GM12875 (cell line): ENCODE measurements at regions not wholly inside any gene's neighbourhood (a gene's known extent, or its start where the extent isn't known, plus 50 kb on each side); places are given as distances from the start of the nearest gene placed in this dataset.

ENCODE experiments used
- H3K4me3 ChIP-seq: one replicate; pipeline ENCODE4 v1.5.1; 2011; ENCODE audit warnings: low read depth, low read length, control low read depth
- TF ChIP-seq, protein P1 (sequence below): IDR thresholded peaks from 2 replicates; pipeline ENCODE4 v1.5.1; 2011; ENCODE audit warnings: low read depth, mild to moderate bottlenecking, control low read depth, inconsistent platforms, low read length, moderate library complexity, borderline replicate concordance; ENCODE audit not compliant: insufficient read depth

DNA sequence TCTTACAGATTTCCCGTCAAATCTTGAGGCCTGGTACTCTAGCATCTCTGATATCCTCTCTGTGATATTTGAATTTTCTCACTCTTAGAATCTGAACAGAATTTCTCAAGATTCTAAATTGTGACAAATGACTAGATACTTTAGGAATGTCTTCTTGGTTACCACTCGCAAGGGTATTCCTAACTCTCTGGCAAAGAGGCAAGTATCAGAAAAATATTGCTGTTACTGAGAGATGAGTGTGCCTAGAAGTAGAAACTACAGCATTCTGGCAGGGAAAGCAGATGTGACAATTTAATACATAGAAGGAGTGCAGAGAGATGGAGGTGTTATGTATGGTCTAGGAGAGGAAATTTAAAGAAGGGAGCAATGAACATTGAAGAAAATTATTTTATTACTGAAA is 467.8 kb downstream of the LRIG3 start:
- H3K4me3 ChIP-seq, result no peak overlapping the region
- TF ChIP-seq, protein P1, sequence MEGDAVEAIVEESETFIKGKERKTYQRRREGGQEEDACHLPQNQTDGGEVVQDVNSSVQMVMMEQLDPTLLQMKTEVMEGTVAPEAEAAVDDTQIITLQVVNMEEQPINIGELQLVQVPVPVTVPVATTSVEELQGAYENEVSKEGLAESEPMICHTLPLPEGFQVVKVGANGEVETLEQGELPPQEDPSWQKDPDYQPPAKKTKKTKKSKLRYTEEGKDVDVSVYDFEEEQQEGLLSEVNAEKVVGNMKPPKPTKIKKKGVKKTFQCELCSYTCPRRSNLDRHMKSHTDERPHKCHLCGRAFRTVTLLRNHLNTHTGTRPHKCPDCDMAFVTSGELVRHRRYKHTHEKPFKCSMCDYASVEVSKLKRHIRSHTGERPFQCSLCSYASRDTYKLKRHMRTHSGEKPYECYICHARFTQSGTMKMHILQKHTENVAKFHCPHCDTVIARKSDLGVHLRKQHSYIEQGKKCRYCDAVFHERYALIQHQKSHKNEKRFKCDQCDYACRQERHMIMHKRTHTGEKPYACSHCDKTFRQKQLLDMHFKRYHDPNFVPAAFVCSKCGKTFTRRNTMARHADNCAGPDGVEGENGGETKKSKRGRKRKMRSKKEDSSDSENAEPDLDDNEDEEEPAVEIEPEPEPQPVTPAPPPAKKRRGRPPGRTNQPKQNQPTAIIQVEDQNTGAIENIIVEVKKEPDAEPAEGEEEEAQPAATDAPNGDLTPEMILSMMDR, result no peak

DNA sequence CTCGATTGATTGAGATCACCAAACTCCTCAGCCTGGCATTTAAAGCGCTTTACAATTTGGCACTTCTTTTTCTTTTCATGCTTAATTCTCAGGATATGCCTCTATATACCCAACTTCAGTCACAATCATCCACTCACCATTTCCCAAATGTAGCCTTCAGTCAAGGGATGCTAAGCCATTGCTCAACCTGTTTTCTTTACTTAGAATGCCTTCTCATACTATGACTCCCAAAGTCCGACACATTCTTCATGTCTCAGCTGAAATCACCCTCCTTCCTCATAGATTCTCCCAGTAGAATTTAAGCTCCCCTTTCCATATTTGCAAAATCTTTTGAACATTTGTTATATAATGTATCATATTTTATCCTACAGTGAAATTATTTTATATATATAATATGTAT is 467.0 kb downstream of the LRIG3 start:
- no peak overlapping the region for H3K4me3 ChIP-seq
- TF ChIP-seq, protein P1, result no peak

DNA sequence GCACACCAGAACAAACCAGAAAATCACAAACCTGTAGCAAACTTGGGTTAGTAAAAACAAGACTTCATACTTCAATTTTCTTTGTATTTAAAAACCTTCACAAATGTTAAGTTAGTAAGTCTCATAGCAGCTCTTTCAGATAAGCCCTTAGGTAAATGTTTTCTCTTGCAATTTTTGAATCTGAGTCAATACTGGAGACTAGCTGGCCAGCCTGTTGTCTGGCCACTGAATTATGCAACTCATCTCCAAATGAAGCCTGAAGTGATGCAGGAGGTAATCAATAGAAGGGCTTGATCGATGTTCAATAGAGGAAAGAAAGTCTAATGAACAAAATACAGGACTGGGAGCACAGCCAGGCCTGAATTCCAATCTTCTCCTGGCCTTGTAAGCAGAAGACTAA is 465.2 kb downstream of the LRIG3 start:
- no peak overlapping the region for H3K4me3 ChIP-seq
- TF ChIP-seq, protein P1, result no peak

DNA sequence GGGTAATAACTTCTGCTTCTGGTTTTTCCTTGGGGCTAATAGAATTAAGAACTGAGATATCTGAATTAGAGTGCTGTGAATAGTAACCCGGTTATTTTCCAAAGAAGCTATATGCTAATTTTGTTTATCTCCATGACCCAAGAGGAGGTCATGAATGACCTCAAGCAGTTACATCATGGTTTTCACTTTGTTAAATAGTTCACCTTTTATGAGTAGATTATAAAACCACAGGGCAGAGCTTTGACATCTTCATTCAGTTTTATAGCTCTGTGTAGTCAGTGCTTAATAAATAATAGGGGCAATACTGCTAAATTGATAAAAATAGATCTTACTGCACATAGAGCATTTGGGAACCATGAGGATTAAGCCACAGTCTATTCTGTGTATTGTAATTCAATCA is 462.2 kb downstream of the LRIG3 start:
- TF ChIP-seq, protein P1, result no peak
- H3K4me3 ChIP-seq, result no peak overlapping the region

DNA sequence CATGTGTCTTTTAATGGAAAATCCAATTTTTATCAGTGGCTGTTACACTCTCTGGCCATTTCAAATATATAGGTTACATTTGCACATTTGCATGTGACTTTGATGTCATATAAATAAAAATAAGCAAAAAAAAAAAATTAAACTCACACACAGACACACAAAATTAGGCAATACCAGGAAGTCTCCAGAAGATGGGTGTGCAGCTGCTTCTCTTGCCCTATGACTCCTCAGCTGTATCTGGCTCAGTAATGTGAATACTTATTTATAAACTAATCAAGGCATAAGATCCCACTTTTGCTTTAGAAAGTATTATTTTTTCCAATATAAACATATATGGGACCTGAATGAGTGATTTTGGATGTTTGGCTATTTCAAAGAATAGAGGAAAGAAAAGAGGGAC is 461.1 kb downstream of the LRIG3 start:
- TF ChIP-seq, protein P1, result no peak
- no peak overlapping the region for H3K4me3 ChIP-seq

DNA sequence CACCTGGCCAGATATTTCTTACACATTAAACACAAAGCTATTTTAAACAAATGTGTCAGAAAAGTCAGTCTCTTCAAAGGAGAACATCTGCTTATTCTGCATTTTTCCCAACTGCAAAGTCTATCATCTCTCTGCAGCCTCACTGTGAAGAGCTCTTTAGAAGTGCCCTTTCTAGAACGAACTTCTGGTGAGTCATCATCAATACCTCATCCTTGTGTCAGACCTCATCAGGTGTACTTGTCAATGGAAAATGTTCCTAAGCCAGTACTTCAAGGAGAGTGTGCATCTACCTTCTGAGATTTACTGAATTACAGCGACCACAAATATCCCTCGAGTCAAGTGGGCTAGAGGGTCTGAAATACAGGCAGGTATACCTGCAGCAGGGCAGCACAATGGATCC is 457.3 kb downstream of the LRIG3 start:
- no peak overlapping the region for H3K4me3 ChIP-seq
- TF ChIP-seq, protein P1, result no peak

DNA sequence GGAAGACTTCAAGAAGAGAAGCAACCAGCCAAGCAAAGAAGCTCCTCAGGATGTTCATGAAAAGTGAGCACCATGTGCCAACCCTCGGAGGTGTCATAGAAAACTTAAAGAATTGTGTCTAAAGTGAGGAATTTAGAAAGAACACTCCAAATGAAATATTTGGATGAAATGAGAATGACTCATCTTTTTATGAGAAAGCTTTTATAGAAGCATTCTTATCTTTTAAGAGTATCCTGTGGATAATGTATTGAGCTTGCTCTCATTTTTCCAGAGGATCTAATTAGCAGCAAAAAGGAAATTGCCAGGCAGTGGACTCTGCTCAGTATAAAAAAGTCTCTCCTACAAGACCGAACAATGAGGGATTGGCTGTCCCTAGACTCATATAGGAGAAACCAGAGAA is 454.9 kb downstream of the LRIG3 start:
- TF ChIP-seq, protein P1, result no peak
- H3K4me3 ChIP-seq, result no peak overlapping the region
